ENCODE measurements at regions not wholly inside any gene's neighbourhood (a gene's known extent, or its start where the extent isn't known, plus 50 kb on each side); places are given as distances from the start of the nearest gene placed in this dataset.
A peak's percentile ranks its signal among the peaks of the same experiment; 100 is the strongest.

DNA sequence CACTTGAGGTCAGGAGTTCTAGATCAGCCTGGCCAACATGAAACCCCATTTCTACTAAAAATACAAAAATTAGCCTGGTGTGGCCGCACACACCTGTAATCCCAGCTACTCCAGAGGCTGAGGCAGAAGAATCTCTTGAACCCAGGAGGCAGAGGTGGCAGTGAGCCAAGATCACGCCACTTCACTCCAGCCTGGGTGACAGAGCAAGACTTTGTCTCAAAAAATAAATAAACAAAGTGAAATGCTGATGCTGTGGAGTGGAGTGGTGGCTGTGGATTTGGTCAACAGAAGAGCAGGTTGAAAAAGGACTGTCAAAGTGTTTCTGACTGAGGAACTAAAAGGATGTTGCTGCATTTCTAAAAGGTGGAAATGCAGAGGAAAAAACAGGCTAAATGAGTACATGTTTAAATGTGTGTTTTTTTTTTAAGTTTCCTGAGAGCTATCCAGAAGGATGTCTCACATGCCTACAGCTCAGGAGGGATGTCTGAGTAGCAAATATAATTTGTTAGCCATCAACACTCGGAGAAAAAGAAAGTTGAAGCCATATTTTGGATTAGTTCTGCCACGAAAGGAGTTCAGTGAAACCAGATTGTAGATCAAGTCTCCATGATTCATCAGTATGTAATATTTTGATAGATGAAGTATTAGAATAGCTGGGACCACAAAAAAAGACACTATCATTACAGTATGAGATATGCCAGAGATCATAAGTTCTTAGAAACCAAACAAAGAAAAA is 621.1 kb upstream of the ADGRB3 start:
- DNase-seq: peak; percentile 6
- H3K27me3 ChIP-seq (replicated peaks): no peaks in the 10 kb centered on the region
- H3K27ac ChIP-seq: no peak overlapping the region
- in situ Hi-C loops (cut with HindIII; ENCODE audit: low pct_ligation_motif_present, low sequenced_read_pairs): no loop called here
- TF ChIP-seq, protein P1, sequence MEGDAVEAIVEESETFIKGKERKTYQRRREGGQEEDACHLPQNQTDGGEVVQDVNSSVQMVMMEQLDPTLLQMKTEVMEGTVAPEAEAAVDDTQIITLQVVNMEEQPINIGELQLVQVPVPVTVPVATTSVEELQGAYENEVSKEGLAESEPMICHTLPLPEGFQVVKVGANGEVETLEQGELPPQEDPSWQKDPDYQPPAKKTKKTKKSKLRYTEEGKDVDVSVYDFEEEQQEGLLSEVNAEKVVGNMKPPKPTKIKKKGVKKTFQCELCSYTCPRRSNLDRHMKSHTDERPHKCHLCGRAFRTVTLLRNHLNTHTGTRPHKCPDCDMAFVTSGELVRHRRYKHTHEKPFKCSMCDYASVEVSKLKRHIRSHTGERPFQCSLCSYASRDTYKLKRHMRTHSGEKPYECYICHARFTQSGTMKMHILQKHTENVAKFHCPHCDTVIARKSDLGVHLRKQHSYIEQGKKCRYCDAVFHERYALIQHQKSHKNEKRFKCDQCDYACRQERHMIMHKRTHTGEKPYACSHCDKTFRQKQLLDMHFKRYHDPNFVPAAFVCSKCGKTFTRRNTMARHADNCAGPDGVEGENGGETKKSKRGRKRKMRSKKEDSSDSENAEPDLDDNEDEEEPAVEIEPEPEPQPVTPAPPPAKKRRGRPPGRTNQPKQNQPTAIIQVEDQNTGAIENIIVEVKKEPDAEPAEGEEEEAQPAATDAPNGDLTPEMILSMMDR (IDR thresholded peaks at IDR 0.05; ENCODE audit: low read depth, low read length, missing control alignments): no peak
- H3K4me3 ChIP-seq (ENCODE audit: low read depth, low read length): no peak overlapping the region
- no peaks in the 10 kb centered on the region for H3K36me3 ChIP-seq (replicated peaks)

DNA sequence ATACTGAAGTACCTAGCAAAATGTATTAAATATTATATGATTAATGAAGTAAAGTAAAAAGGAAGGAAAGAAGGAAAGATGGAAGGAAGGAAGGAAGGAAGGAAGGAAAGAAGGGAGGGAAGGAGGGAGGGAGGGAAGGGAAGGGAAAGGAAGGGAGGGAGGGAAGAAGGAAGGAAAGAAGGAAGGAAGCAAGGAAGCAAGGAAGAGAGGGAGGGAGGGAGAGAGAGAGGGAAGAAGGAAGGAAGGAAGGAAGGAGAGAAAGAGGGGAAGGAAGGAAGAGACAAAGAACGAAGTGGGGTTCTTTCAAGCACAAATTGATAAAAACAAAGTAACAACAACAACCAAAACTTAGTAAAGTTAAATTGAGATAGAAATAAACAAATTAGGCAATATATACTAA is 622.3 kb upstream of the ADGRB3 start:
- TF ChIP-seq, protein P1 (IDR thresholded peaks at IDR 0.05; ENCODE audit: low read depth, low read length, missing control alignments): no peak
- in situ Hi-C loops (cut with HindIII; ENCODE audit: low pct_ligation_motif_present, low sequenced_read_pairs): no loop called here
- H3K27ac ChIP-seq: no peak overlapping the region
- no peaks in the 10 kb centered on the region for H3K36me3 ChIP-seq (replicated peaks)
- no peak for DNase-seq
- no peaks in the 10 kb centered on the region for H3K27me3 ChIP-seq (replicated peaks)
- H3K4me3 ChIP-seq (ENCODE audit: low read depth, low read length): no peak overlapping the region

DNA sequence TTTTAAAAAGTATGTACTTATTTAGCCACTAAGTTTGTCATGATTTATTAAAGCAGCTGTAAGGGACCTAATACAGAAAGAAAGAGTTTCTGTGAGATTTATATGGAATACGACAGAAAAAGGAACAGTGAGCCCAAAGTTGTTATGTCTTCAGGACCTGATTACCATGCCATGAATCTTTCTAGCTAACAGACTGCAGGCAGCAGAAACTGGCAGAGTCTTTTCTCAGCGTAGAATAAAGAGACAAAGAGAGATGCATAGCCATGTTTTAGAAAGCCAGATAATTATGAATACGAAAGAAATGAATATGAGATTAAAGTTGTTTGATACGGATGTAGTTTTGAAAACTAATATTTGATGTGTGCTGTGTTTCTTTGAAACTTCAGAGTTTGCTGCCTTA is 624.1 kb upstream of the ADGRB3 start:
- no peak overlapping the region for H3K4me3 ChIP-seq (ENCODE audit: low read depth, low read length)
- no peaks in the 10 kb centered on the region for H3K36me3 ChIP-seq (replicated peaks)
- in situ Hi-C loops (cut with HindIII; ENCODE audit: low pct_ligation_motif_present, low sequenced_read_pairs): no loop called here
- no peaks in the 10 kb centered on the region for H3K27me3 ChIP-seq (replicated peaks)
- no peak overlapping the region for H3K27ac ChIP-seq
- no peak for DNase-seq
- TF ChIP-seq, protein P1 (IDR thresholded peaks at IDR 0.05; ENCODE audit: low read depth, low read length, missing control alignments): no peak

- no peaks in the 10 kb centered on the region for H3K36me3 ChIP-seq (replicated peaks)
- no peaks in the 10 kb centered on the region for H3K27me3 ChIP-seq (replicated peaks)
- TF ChIP-seq, protein P1 (IDR thresholded peaks at IDR 0.05; ENCODE audit: low read depth, low read length, missing control alignments): no peak
- DNase-seq: no peak
- in situ Hi-C loops (cut with HindIII; ENCODE audit: low pct_ligation_motif_present, low sequenced_read_pairs): no loop called here
- H3K27ac ChIP-seq: no peak overlapping the region
- no peak overlapping the region for H3K4me3 ChIP-seq (ENCODE audit: low read depth, low read length)
Observed at GRCh38 chr6:68008445-68008844, 626.6 kb upstream of the ADGRB3 start.

- no peak overlapping the region for H3K27ac ChIP-seq
- H3K27me3 ChIP-seq (replicated peaks): no peaks in the 10 kb centered on the region
- in situ Hi-C loops (cut with HindIII; ENCODE audit: low pct_ligation_motif_present, low sequenced_read_pairs): no loop called here
- DNase-seq: no peak
- H3K4me3 ChIP-seq (ENCODE audit: low read depth, low read length): no peak overlapping the region
- H3K36me3 ChIP-seq (replicated peaks): no peaks in the 10 kb centered on the region
- TF ChIP-seq, protein P1 (IDR thresholded peaks at IDR 0.05; ENCODE audit: low read depth, low read length, missing control alignments): no peak
Observed at GRCh38 chr6:68007717-68008116, 627.4 kb upstream of the ADGRB3 start.

Data from brain microvascular endothelial cell (primary cell).